HEK293 (cell line): ENCODE measurements at regions not wholly inside any gene's neighbourhood (a gene's known extent, or its start where the extent isn't known, plus 50 kb on each side); places are given as distances from the start of the nearest gene placed in this dataset.

Experiments
- CTCF ChIA-PET: fragments of 350-600 bp; formaldehyde crosslinking; extraction: SDS; loops from one replicate; lab custom pipeline; 2021; ENCODE audit warnings: antibody characterized with exemption; lab: Yijun Ruan, JAX
- POLR2A ChIA-PET: fragments of 300-600 bp; formaldehyde crosslinking; extraction: SDS; loops from one replicate; lab custom pipeline; 2020; ENCODE audit warnings: antibody characterized with exemption, inconsistent platforms; lab: Yijun Ruan, JAX
- H3K27ac ChIP-seq: fragments of 200-500 bp; sonication (Bioruptor generic); 2 replicates; pipeline ENCODE4 v1.5.1; 2014; ENCODE audit warnings: low read depth, low read length, control low read depth, inconsistent platforms; ENCODE audit errors: extremely low read depth
- H3K36me3 ChIP-seq, 2 experiments: fragments of 200-500 bp in 1 of 2; sonication (Bioruptor generic) in 1 of 2; 1 replicate in 1 of 2; 2 replicates in 1 of 2; pipeline ENCODE4 v1.5.1; 2014 to 2017; ENCODE audit warnings: inconsistent platforms in 2 of 2, low read length in 2 of 2; ENCODE audit not compliant: control insufficient read depth in 2 of 2, insufficient read depth in 1 of 2
- H3K4me1 ChIP-seq: fragments of 200-500 bp; sonication (Bioruptor generic); 2 replicates; pipeline ENCODE4 v1.5.1; 2014; ENCODE audit warnings: mild to moderate bottlenecking, low read length, inconsistent platforms; ENCODE audit not compliant: control insufficient read depth, insufficient read depth
- H3K4me3 ChIP-seq: 2 replicates; pipeline ENCODE4 v1.5.1; 2011; ENCODE audit warnings: low read depth, mild to moderate bottlenecking, control low read depth, low read length, moderate library complexity
- H3K9me3 ChIP-seq: fragments of 200-500 bp; sonication (Bioruptor generic); 2 replicates; pipeline ENCODE4 v1.5.1; 2014; ENCODE audit warnings: low read depth, low read length, inconsistent platforms; ENCODE audit not compliant: control insufficient read depth, insufficient read depth
- GFI1B ChIP-seq: fragments of 450-650 bp; formaldehyde crosslinking; IDR thresholded peaks from 2 replicates; pipeline ENCODE4 v1.5.1; 2016; ENCODE audit warnings: missing biosample characterization, missing genetic modification characterization
- KLF8 ChIP-seq: fragments of 450-650 bp; formaldehyde crosslinking; IDR thresholded peaks from 2 replicates; pipeline ENCODE4 v1.5.1; 2016; ENCODE audit warnings: missing biosample characterization, missing genetic modification characterization
- KLF9 ChIP-seq: fragments of 450-650 bp; formaldehyde crosslinking; IDR thresholded peaks from 2 replicates; pipeline ENCODE4 v1.5.1; 2016; ENCODE audit warnings: missing biosample characterization, missing genetic modification characterization, low read depth
- MYNN ChIP-seq: fragments of 450-650 bp; formaldehyde crosslinking; IDR thresholded peaks from 2 replicates; pipeline ENCODE4 v1.5.1; 2016; ENCODE audit warnings: missing biosample characterization, missing genetic modification characterization, borderline replicate concordance
- SP2 ChIP-seq: fragments of 450-650 bp; formaldehyde crosslinking; IDR thresholded peaks from 2 replicates; pipeline ENCODE4 v1.5.1; 2016; ENCODE audit warnings: missing biosample characterization, missing genetic modification characterization
- ZBTB17 ChIP-seq: fragments of 450-650 bp; formaldehyde crosslinking; IDR thresholded peaks from 2 replicates; pipeline ENCODE4 v1.5.1; 2016; ENCODE audit warnings: missing biosample characterization, missing genetic modification characterization
- ZBTB20 ChIP-seq: fragments of 450-650 bp; formaldehyde crosslinking; IDR thresholded peaks from 2 replicates; pipeline ENCODE4 v1.5.1; 2016; ENCODE audit warnings: missing biosample characterization, missing genetic modification characterization
- ZNF114 ChIP-seq: fragments of 450-650 bp; formaldehyde crosslinking; IDR thresholded peaks from 2 replicates; pipeline ENCODE4 v1.5.0; 2017; ENCODE audit warnings: missing biosample characterization, missing genetic modification characterization
- ZNF132 ChIP-seq: fragments of 450-650 bp; formaldehyde crosslinking; IDR thresholded peaks from 2 replicates; pipeline ENCODE4 v1.5.1; 2017; ENCODE audit warnings: missing biosample characterization, missing genetic modification characterization, borderline replicate concordance
- ZNF169 ChIP-seq: fragments of 450-650 bp; formaldehyde crosslinking; IDR thresholded peaks from 2 replicates; pipeline ENCODE4 v1.5.1; 2016; ENCODE audit warnings: missing biosample characterization, missing genetic modification characterization
- ZNF19 ChIP-seq: fragments of 450-650 bp; formaldehyde crosslinking; IDR thresholded peaks from 2 replicates; pipeline ENCODE4; 2016; ENCODE audit warnings: missing biosample characterization, missing genetic modification characterization, low read depth
- ZNF311 ChIP-seq: fragments of 450-650 bp; formaldehyde crosslinking; IDR thresholded peaks from 2 replicates; pipeline ENCODE4 v1.5.1; 2017; ENCODE audit warnings: missing biosample characterization, missing genetic modification characterization, borderline replicate concordance
- ZNF335 ChIP-seq: fragments of 450-650 bp; formaldehyde crosslinking; conservative IDR thresholded peaks from 2 replicates; pipeline ENCODE4 v1.5.1; 2016; ENCODE audit warnings: missing biosample characterization, missing genetic modification characterization
- ZNF423 ChIP-seq: fragments of 450-650 bp; formaldehyde crosslinking; IDR thresholded peaks from 2 replicates; pipeline ENCODE4 v1.5.1; 2016; ENCODE audit warnings: missing biosample characterization, missing genetic modification characterization
- ZNF433 ChIP-seq: fragments of 450-650 bp; formaldehyde crosslinking; IDR thresholded peaks from 2 replicates; pipeline ENCODE4 v1.5.1; 2016; ENCODE audit warnings: missing biosample characterization, missing genetic modification characterization, low read depth
- ZNF510 ChIP-seq: fragments of 450-650 bp; formaldehyde crosslinking; IDR thresholded peaks from 2 replicates; pipeline ENCODE4 v1.5.1; 2018; ENCODE audit warnings: mild to moderate bottlenecking, missing genetic modification characterization, missing biosample characterization; ENCODE audit not compliant: insufficient replicate concordance
- ZSCAN16 ChIP-seq: fragments of 450-650 bp; formaldehyde crosslinking; IDR thresholded peaks from 2 replicates; pipeline ENCODE4 v1.5.1; 2016; ENCODE audit warnings: missing biosample characterization, missing genetic modification characterization
- ZSCAN23 ChIP-seq: fragments of 450-650 bp; formaldehyde crosslinking; IDR thresholded peaks from 2 replicates; pipeline ENCODE4 v1.5.1; 2016; ENCODE audit warnings: missing biosample characterization, missing genetic modification characterization
- TF ChIP-seq, protein P1 (sequence below): fragments of 450-650 bp; formaldehyde crosslinking; IDR thresholded peaks from 2 replicates; pipeline ENCODE4 v1.5.1; 2016; ENCODE audit warnings: missing biosample characterization, missing genetic modification characterization
- TF ChIP-seq, protein P2 (sequence below): sonication (generic); formaldehyde crosslinking; IDR thresholded peaks from 2 replicates; pipeline ENCODE4 v1.8.1; 2022; ENCODE audit warnings: mild to moderate bottlenecking, moderate library complexity, missing genetic modification reagents
- TF ChIP-seq, protein P3 (sequence below): fragments of 450-650 bp; formaldehyde crosslinking; IDR thresholded peaks from 2 replicates; pipeline ENCODE4 v1.5.1; 2017; ENCODE audit warnings: missing biosample characterization, missing genetic modification characterization
- TF ChIP-seq, protein P4 (sequence below): fragments of 450-650 bp; formaldehyde crosslinking; IDR thresholded peaks from 2 replicates; pipeline ENCODE4 v1.5.1; 2017; ENCODE audit warnings: missing biosample characterization, missing genetic modification characterization
- TF ChIP-seq, protein P5 (sequence below): fragments of 450-650 bp; formaldehyde crosslinking; IDR thresholded peaks from 2 replicates; pipeline ENCODE4 v1.5.1; 2016; ENCODE audit warnings: missing biosample characterization, missing genetic modification characterization

DNA sequence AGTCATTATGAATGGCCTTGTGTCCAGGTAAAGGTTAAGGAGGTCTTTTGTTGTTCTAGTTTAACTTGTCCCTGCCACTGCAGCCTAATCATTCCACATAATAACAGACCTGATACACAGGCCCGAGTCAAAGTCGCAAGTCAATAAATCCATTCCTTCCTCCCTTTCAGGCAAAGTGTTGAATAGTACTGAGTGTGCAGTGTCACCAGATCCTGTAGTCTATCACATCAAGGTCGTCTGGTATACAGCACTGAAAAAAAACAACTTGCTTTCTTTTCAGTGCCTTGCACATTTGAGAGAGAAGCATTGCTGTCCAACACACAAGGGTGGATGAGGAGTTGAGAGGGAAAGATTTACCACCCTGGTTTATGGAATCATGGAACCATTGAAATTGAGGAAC, 606.2 kb downstream of the BCL11A start:
- Histone ChIP-seq H3K9me3 (no peaks in the 10 kb centered on the region), H3K36me3 (no peaks in the 10 kb centered on the region), H3K4me1 (peaks cover 2% of the 10 kb centered on the region; the same call in 1 of the 2 replicates), H3K4me3 (no peak overlapping the region), H3K27ac (no peak overlapping the region)
- TF ChIP-seq, protein P1, sequence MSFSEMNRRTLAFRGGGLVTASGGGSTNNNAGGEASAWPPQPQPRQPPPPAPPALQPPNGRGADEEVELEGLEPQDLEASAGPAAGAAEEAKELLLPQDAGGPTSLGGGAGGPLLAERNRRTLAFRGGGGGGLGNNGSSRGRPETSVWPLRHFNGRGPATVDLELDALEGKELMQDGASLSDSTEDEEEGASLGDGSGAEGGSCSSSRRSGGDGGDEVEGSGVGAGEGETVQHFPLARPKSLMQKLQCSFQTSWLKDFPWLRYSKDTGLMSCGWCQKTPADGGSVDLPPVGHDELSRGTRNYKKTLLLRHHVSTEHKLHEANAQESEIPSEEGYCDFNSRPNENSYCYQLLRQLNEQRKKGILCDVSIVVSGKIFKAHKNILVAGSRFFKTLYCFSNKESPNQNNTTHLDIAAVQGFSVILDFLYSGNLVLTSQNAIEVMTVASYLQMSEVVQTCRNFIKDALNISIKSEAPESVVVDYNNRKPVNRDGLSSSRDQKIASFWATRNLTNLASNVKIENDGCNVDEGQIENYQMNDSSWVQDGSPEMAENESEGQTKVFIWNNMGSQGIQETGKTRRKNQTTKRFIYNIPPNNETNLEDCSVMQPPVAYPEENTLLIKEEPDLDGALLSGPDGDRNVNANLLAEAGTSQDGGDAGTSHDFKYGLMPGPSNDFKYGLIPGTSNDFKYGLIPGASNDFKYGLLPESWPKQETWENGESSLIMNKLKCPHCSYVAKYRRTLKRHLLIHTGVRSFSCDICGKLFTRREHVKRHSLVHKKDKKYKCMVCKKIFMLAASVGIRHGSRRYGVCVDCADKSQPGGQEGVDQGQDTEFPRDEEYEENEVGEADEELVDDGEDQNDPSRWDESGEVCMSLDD (tag by site-specific recombination), result no peak
- TF ChIP-seq KLF9 (no peak), ZBTB17 (no peak), ZNF335 (tag by site-specific recombination) (no peak), MYNN (tag by site-specific recombination) (no peak), GFI1B (tag by site-specific recombination) (no peak), SP2 (tag by site-specific recombination) (no peak), ZNF311 (tag by site-specific recombination) (no peak)
- TF ChIP-seq, protein P2, sequence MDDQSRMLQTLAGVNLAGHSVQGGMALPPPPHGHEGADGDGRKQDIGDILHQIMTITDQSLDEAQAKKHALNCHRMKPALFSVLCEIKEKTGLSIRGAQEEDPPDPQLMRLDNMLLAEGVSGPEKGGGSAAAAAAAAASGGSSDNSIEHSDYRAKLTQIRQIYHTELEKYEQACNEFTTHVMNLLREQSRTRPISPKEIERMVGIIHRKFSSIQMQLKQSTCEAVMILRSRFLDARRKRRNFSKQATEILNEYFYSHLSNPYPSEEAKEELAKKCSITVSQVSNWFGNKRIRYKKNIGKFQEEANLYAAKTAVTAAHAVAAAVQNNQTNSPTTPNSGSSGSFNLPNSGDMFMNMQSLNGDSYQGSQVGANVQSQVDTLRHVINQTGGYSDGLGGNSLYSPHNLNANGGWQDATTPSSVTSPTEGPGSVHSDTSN (CRISPR knock-in tag), result no peak
- CTCF ChIA-PET, result interaction anchor here (0.6 kb wide), 1 partner anchor 30 kb away, joined by 3 read pairs; no protein-coding TSS in a partner anchor
- POLR2A ChIA-PET, result interaction anchor here (0.5 kb wide), 1 partner anchor 51 kb away, joined by 3 read pairs; no protein-coding TSS in a partner anchor

DNA sequence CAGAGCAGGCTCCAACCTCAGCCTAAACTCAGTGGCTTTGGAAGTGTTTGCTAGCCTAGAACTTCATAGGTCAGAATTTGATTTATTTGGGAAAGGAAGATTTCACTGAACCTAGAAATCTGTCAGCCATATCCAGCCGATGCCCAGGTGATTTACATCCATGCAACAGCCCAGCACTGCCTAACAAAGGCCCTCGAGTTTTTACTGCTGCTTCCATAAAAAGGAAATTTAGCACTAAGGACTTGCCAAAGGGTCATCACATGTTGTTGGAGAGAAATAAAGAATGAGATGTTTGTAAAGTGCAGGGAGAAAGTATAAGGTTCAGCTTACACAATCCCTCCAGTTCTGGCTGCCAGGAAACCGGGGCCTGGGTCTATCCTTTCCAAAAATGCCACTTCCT, 614.2 kb downstream of the BCL11A start:
- Histone ChIP-seq H3K36me3 (no peaks in the 10 kb centered on the region), H3K4me1 (no peaks in the 10 kb centered on the region), H3K27ac (no peak overlapping the region), H3K9me3 (no peaks in the 10 kb centered on the region), H3K4me3 (no peak overlapping the region)
- CTCF ChIA-PET, result no interaction called here
- POLR2A ChIA-PET, result no interaction called here
- no peak for TF ChIP-seq ZNF114
- TF ChIP-seq ZBTB20 (tag by site-specific recombination), result no peak
- no peak for TF ChIP-seq ZNF169 (tag by site-specific recombination)
- no peak for TF ChIP-seq ZNF19 (tag by site-specific recombination)
- TF ChIP-seq, protein P3, sequence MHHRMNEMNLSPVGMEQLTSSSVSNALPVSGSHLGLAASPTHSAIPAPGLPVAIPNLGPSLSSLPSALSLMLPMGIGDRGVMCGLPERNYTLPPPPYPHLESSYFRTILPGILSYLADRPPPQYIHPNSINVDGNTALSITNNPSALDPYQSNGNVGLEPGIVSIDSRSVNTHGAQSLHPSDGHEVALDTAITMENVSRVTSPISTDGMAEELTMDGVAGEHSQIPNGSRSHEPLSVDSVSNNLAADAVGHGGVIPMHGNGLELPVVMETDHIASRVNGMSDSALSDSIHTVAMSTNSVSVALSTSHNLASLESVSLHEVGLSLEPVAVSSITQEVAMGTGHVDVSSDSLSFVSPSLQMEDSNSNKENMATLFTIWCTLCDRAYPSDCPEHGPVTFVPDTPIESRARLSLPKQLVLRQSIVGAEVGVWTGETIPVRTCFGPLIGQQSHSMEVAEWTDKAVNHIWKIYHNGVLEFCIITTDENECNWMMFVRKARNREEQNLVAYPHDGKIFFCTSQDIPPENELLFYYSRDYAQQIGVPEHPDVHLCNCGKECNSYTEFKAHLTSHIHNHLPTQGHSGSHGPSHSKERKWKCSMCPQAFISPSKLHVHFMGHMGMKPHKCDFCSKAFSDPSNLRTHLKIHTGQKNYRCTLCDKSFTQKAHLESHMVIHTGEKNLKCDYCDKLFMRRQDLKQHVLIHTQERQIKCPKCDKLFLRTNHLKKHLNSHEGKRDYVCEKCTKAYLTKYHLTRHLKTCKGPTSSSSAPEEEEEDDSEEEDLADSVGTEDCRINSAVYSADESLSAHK (tag by site-specific recombination), result no peak
- no peak for TF ChIP-seq ZSCAN23
- TF ChIP-seq KLF8 (tag by site-specific recombination), result no peak
- no peak for TF ChIP-seq ZNF433 (tag by site-specific recombination)

DNA sequence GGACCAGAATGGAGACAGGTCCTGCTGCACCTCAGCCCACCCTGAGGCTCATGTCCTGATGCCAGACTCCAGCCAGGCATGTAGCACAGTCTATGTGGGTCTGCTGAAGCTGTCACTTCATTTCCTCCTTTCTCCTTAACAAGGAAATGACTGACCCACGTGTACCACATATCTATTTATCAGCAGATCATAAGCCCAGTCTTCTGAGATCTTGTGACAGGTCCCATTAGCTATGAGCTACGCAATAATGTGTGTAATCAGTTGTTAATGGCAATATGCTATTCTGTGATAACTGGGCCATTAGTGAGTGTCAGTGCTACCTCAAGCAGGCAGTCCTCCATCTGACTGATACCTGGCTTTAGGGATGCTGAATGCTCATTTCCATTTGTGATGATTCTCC, 615.3 kb downstream of the BCL11A start:
- CTCF ChIA-PET, result no interaction called here
- Histone ChIP-seq H3K9me3 (no peaks in the 10 kb centered on the region), H3K27ac (no peak overlapping the region), H3K4me1 (no peaks in the 10 kb centered on the region), H3K36me3 (no peaks in the 10 kb centered on the region), H3K4me3 (no peak overlapping the region)
- TF ChIP-seq ZNF423 (tag by site-specific recombination) (no peak), ZNF132 (tag by site-specific recombination) (no peak), ZNF510 (no peak), ZSCAN16 (tag by site-specific recombination) (no peak), KLF9 (no peak)
- TF ChIP-seq, protein P4, sequence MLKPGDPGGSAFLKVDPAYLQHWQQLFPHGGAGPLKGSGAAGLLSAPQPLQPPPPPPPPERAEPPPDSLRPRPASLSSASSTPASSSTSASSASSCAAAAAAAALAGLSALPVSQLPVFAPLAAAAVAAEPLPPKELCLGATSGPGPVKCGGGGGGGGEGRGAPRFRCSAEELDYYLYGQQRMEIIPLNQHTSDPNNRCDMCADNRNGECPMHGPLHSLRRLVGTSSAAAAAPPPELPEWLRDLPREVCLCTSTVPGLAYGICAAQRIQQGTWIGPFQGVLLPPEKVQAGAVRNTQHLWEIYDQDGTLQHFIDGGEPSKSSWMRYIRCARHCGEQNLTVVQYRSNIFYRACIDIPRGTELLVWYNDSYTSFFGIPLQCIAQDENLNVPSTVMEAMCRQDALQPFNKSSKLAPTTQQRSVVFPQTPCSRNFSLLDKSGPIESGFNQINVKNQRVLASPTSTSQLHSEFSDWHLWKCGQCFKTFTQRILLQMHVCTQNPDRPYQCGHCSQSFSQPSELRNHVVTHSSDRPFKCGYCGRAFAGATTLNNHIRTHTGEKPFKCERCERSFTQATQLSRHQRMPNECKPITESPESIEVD (tag by site-specific recombination), result no peak
- TF ChIP-seq, protein P5, sequence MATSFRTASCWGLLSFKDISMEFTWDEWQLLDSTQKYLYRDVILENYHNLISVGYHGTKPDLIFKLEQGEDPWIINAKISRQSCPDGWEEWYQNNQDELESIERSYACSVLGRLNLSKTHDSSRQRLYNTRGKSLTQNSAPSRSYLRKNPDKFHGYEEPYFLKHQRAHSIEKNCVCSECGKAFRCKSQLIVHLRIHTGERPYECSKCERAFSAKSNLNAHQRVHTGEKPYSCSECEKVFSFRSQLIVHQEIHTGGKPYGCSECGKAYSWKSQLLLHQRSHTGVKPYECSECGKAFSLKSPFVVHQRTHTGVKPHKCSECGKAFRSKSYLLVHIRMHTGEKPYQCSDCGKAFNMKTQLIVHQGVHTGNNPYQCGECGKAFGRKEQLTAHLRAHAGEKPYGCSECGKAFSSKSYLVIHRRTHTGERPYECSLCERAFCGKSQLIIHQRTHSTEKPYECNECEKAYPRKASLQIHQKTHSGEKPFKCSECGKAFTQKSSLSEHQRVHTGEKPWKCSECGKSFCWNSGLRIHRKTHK (tag by site-specific recombination), result no peak
- POLR2A ChIA-PET, result no interaction called here
